HG03571 (cell line): ENCODE measurements at regions not wholly inside any gene's neighbourhood (a gene's known extent, or its start where the extent isn't known, plus 50 kb on each side); places are given as distances from the start of the nearest gene placed in this dataset.

Experiments used
- ATAC-seq: cut with Tn5 transposase; IDR thresholded peaks from one replicate; pipeline ENCODE4 v1.9.1; 2021; ENCODE audit not compliant: unreplicated experiment

DNA sequence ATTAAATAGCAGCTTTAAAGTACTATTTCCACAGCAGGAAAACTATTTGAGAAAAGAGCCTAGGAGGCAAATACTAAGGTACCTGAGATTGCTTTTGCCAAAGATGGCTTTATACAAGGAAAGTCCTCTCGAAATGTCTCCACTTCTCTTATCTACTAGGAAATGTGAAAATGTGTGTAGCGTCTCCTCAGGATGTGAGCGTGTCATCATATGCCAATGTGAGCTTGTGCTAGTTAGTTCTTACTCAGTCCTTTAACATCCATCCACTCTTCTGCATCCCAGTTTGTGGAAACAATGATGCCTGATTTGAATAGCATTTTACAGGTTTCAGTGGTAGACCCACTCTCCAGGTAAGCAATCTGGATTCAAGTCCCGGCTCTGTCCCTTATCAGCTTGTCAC, 421.0 kb downstream of the DYNC2H1 start:
- ATAC-seq, result no peak

DNA sequence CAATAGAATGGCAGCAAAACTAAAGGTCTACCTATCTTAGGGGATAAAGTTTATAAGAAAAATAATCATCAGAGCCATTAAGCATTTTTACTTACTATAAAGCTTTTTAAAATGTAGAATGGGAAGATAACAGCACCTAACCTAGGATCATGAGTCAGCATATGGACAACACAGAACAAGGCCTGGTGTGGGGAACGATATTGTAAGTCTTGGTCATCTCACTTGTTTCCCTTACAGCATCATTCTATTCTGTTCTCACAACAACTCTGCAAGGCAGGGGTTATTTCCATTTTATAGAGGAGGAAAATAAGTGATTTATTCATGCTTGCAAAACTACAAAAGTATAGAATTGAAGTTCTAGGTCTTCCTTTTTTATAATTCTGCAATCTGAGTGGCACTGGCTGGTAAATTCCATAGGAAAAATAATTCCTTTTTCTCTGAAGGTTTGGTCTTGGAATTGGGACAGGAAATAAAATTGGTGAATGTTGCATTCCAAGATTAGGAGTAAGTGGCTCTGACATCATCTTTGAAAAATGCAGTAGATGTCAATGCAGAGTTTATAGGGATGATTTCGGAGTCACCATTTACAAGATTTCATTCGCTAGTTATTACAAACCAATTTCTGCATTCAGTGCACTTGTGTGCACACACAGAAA, 423.0 kb downstream of the DYNC2H1 start:
- ATAC-seq, result no peak

DNA sequence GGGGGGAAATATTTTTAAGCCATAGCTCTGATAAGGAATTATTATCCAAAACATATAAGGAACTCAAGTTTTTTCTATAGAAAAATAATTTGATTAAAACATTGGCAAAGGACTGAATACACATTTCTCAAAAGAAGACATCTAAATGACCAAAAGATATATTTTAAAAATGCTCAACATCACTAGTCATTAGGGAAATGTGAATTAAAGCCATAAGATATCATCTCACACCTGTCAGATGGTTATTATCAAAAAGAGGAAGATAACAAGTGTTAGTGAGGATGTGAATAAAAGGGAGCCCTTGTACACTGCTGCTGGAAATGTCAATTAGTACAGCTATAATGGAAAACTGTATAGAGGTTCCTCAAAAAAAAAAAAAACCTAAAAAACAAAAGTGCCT, 425.0 kb downstream of the DYNC2H1 start:
- ATAC-seq, result no peak

DNA sequence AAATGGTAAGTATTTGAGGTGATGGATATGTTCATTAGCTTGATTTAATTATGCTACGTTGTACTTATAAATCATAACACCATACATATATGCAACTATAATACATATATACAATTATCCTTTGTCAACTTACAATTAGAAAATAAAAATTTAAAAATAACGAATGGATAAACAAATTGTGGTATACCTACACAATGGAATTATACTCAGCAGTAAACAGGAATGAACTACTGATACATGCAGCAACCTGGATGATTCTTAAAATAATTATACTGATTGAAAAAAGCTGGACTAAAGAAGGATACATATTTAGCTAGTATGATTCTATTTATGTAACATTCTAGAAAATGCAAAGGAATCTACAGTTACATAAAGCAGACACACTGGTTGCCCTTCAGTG, 425.7 kb downstream of the DYNC2H1 start:
- no peak for ATAC-seq

DNA sequence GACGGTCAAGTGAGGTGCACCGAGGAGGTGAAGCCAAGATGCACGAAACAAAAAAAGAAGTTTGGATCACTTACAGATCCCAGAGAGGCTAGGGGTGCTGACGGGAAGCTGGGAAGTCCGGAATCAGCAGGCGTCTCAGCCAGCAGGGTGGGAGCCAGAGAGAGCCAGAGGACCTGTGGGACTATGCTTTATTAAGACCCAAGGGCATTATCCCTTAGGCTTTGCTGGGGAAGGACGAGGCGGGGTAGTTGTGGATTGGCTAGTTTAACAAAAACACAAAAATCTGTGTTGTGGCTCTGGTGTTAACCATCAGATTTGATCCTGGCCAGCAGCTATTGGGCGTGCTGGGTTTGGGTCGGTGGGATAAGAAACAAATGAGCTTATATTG, 427.1 kb downstream of the DYNC2H1 start:
- no peak for ATAC-seq

DNA sequence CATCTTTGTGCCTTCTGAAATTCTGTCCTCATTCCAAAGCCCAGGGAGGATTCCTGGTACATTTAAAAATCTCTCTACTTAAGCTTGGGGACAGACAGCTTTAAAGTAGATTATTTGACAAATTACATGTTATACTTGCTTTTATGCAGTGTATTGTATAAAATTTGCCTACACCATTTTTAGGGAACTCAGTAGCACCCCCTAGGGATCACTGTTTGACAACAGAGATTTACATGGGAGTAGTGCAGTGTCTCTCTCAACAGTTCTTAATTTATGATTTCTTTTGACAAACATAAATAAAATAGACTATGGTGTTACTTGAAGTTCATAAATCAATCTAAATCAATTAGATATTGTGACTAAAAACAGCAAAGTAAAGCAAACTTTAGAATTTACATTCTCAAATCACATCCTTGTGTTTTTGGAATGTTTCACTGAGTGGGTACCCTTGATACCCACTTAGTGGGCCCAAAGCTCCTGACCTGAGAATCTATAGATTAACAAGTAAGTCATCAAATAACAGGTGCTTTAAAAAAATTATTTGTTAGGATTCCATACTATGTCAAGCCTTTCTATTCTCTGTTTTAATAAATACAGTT, 428.8 kb downstream of the DYNC2H1 start:
- ATAC-seq, result no peak

DNA sequence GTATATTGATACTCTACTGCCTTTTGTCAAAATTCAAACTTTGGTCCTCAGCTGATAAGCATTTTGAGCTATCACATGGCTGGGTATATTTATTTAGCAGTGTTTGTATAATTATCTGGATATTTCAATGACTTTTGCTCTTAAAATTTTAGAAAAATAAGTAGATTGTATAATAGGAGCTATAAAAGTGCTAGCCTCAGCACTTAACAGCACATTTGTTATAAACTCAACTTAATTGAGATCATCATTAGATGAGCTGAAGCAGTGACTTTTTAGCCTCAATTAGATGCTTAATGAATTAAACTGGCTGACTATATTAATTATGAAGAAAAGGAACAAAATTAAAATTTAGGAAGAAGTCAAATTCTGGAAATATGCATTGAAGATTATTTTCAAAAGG, 429.9 kb downstream of the DYNC2H1 start:
- no peak for ATAC-seq

DNA sequence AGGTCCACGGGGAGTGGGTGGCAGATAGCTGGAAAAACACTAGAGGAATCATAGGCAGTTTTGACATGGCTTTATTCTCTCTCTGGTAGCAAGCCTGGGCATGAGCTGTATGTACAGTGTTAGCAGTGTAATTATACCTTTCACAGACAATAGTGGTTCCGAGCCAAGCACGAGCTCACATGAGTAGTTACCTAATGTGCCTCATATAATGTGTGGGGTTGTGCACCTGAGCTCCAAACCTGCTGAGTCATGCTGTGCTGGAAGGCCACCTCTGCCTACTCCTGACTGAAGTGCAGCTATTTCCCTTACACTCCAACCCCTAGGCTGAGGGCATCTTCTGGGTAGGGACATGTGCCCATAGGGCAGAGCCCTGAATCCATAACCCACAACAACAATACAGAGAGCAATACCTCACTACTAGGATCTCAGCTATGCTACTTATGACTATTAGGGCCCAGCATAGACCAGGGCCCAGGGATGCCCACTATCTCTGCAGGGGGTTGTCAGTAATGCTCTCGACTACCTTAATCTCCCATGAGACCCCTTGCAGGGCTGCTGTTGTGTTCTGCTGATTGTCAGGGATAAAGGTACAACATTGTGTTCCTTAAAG, 432.1 kb downstream of the DYNC2H1 start:
- no peak for ATAC-seq

DNA sequence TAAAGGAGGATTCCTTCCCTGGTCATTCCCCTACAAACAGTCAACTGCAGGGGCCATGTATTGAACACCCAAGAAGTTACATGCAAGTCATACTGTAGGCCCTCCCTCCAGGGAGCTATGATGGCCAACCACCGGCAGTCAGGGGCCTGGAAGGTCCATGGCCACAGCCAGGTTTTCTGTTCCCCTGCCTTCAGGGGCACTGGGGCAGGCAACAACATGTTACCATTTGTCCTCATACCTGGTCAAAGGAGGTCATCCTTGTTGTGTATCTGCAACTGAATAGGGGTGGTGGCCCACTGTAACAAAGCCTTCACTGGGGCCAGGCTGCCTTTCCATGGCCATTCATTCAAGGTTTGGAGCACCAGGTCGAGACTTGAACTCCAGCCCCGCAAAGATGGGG, 433.6 kb downstream of the DYNC2H1 start:
- no peak for ATAC-seq

DNA sequence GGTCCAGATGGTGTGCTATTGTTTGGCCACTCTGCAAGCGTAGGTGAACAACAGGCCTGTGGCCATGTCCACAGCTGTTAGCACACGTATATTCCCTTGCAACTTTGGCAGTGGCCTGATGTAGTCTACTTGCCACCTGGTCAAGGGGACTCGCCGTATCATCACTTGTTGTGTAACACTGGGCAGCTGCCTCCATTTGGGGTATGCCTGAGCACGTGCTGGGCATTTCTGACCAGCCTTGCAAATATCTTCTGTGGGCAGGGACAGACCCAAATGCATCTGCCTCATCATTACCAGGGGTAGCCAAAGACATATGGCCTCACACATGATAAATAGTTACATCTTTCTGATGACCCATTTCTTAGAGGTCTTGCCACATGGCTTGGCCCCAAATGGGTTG, 434.2 kb downstream of the DYNC2H1 start:
- ATAC-seq, result no peak

DNA sequence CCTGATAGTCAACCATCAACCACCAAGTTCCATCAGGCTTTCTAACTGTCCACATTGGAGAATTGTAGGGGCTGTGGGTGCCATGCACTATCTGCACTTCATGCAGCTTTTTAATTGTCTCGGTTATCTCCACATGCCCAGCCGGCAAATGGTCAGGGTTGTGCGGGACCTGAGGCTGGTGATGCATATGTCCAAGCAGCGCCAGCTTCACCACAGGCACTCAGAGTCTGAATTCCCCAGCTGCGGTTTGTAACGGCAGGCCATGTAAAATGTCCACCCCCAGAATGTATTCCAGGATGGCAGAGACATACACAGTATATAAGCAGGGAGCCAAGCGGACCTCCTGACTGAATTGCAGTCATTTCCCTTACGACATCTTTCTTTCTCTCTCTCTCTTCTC, 435.6 kb downstream of the DYNC2H1 start:
- no peak for ATAC-seq

DNA sequence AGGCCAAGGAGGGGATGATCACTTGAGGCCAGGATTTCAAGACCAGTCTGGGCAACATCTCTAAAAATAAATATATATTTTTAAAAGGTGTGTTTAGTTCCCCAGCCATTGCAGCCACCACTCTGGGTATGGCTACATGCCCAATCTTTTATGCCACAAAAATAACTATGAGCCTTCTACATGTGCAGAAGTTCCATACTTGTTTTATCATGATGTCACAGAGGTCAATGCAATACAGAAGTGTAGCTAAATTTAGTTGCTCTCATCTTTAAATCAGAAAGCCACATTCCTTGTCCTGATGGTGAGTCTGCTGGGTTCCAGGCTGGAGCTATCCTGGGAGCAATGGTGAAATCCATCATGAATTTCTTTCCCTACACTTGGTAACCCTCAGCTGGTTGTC, 436.3 kb downstream of the DYNC2H1 start:
- ATAC-seq, result no peak

DNA sequence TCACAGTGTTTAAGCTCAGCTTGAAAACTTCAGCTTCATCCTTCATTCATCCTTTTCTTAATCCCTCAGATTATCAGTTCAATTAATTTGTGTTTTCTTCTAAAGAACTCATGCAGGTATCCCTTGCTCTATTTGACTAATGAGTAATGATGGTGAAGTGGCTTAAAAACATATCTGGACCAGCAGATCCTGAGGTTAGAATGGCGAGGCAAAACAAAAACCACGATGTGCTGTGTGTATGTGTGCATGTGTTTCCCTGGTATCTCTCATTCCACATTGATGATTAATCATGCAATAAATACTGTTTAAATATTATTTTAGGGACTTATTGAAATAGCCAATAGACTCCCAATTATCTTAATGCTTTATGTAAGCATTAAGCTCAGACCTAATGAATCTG, 437.0 kb downstream of the DYNC2H1 start:
- ATAC-seq, result no peak

DNA sequence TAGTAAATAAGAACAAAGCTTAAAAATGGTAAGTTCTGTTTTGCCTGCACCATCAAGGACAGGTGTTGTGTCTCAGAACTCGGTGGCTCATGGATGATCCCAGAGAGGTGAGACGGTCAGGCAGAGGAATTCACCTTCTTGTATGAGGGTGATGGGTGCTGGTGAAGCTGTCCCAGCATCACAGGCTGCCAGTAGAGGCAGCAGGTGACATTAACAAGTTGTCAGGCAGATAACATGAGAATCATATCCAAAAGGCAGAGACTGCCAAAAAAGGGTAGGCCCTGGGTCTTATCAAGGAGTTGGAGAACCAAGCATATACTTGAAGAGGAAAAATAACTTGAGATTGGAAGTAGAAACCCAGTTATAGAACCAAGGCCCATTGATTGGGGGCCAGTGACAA, 437.8 kb downstream of the DYNC2H1 start:
- no peak for ATAC-seq

DNA sequence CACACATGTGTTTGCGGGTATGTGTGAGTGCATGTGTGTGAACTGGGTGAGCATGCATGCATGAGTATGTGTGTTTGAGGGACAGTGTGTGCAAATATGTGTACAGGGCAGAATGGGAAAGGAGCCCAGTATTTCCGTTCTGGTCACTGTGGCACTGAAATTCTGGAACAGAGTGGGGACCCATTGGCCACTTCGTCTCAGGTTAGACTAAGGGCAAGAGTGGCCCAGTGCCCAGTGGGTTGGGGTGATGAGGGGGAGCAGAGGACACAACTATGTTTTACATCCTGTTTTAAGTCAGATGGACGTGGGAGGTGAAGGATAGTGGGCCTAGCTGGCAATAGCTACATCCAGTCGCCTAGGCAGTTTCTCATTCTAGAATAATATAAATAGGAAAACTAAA, 438.5 kb downstream of the DYNC2H1 start:
- ATAC-seq, result no peak

DNA sequence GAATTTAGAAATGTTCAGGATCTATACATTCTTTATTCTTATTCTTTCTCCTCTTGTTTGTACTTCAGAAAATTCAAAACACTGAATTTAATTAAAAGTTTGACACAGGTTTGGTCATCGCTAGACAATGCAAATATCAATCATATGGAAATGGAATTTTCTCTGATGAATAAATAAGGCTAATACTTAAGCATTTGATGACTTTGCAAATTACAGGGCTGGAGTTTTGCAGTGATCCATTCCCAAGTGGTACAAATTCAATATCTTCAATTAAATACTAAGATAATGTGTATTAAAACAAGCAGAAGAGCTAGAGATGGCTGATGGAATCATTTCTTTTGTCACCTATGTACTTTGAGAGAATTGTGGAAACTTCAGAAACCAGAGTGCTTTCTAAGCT, 439.6 kb downstream of the DYNC2H1 start:
- ATAC-seq, result no peak

DNA sequence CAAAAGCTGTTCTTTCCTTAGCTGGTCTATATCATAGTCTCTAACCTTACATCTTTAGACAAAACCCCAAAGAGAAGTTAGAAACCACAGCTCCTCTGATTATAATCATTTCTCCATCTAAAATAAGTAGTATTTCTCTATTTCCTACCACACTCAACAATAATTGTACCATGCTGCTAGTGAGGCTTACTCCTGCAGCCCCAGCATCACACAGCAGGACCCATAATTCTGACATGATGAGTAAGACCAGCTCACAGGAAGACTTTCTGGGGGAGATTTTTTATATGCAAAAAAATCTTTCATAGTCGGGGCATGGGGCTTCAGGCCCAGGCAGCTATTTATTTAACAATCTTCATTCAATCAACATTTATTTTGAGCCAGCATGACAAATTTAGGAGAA, 441.6 kb downstream of the DYNC2H1 start:
- ATAC-seq, result no peak

DNA sequence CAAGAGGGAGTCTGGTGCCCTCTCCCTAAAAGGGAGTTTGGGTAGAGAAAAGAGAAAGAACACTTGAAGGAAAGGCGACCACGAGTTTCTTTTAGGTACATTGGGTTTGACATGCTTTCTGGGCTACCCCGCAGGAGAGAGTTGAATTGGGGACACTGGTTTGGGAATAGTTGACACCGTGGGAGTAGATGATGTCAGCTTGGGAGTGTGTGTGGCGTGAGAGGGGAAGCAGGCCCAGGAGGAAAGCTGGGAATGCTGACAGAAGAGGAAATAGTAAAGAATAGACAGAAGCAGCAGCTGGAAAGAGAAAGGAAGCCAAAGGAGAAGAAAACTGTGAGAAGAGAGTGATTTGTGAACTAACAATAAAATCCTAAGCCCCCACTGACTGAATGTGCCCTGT, 442.9 kb downstream of the DYNC2H1 start:
- no peak for ATAC-seq

DNA sequence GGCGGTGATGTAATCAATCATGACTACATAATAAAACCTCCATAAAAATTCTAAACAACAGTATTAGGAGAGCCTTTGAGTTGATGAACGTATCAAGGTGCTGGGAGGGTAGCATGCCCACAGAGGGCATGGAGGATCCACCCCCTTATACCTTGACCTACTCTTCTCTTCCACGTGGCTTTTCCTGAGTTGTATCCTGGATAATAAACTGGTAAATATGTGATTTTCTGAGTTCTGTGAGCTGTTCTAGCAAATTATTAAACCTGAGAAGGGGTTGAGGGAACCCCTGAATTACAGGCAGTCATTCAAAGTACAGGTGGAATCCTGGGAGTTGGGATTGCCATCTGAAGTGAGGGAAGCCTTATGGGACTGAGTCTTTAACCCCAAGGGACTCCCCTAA, 446.9 kb downstream of the DYNC2H1 start:
- no peak for ATAC-seq

DNA sequence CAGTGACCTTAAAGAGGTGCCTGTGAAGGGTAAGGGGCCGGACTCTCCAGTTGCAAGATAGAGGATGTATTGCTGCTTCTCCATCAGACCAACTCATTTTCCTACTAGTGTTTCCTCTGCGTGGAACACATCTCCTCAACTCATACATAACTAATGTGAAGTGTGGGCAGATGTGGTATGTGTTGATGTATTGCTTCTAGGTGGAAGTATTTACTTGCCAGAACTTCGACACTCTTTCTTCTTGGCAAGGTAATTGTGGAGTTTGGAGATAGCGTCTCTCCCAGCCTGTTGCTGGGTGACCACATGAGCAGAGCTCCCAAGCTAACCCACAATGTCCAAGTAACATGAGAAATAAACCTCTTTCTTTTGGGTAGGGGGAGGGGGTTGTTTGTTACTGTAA, 456.9 kb downstream of the DYNC2H1 start:
- no peak for ATAC-seq

DNA sequence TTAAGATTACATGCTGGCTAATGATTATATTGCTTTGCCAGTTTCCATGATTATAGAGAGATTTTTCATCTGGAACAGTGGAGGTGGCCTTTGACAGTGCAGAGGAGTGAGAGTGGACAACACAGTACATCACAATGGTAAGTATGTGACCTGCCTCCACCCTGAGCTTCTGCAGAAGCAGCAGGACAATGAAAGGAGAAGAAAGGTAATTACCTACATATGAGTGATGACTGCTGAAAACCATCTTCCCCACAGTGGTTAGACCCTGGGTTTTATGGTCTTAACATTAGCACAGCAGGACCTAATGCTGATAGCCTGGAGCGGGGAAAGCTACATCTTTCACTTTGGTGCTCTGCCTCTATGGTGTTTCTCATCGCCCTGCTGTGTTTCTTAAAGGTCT, 454.7 kb upstream of the DDI1 start:
- no peak for ATAC-seq

DNA sequence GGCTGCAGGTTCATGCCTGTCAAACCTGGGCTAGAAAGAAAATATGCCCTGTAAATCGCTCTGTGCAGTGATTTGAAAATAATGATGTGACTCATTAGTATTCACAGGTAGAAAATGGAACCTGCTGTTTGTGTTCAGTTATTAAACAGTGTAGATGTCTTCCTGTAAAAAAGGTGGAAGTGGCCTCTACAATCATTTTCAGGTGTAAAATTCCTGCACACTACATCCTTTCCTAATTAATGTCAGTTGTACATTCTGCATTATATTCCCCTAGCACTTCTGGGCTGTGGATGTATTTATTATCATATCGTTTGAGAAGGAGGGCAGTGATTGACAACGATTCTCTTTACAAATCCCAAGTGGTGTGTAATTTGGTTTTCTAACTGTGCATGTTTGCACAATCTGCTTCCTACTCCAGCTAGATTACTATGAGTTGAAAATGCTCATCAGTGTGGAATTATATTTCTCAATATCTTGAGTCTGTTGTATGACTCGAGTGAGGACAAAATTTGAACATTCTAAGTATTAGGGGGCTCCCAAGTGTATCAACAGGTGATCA, 454.0 kb upstream of the DDI1 start:
- no peak for ATAC-seq

DNA sequence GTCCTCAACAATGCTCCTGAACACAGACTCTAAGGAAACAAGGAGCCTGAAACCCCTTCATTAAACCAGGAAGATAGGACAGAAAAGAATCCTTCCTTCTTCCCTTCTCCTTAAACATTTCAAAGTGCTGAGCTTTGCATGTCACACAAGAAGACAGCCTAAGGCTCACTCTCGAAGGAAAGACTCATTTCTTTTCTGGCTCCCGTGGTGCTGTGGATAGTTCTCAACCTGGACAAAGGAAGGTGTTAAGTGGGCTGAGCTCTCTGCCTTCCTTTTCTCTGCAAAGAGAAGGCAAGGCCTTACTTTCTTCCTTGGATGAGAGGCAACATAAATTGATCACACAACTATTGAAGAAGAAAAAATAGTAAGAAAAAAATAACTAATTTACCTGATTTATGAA, 452.4 kb upstream of the DDI1 start:
- no peak for ATAC-seq
